ENCODE measurements at regions not wholly inside any gene's neighbourhood (a gene's known extent, or its start where the extent isn't known, plus 50 kb on each side); places are given as distances from the start of the nearest gene placed in this dataset.

- H3K4me1 Mint-ChIP-seq = no peaks in the 10 kb centered on the region
- H3K4me3 Mint-ChIP-seq = no peak overlapping the region
- H3K9me3 Mint-ChIP-seq = peaks cover 0 to 4% (median 0%) of the 10 kb centered on the region in 7 donors
- peaks cover 0 to 8% (median 4%) of the 10 kb centered on the region in 3 donors for H3K27me3 Mint-ChIP-seq
- no peak for DNase-seq
- no peaks in the 10 kb centered on the region for H3K36me3 Mint-ChIP-seq
- no peak overlapping the region for H3K27ac Mint-ChIP-seq
- ATAC-seq (ENCODE audit: low read depth in 2 of 2) = no peak
Measured at GRCh38 chr4:138301536-138301935, 59.4 kb upstream of the SLC7A11 start.

DNA sequence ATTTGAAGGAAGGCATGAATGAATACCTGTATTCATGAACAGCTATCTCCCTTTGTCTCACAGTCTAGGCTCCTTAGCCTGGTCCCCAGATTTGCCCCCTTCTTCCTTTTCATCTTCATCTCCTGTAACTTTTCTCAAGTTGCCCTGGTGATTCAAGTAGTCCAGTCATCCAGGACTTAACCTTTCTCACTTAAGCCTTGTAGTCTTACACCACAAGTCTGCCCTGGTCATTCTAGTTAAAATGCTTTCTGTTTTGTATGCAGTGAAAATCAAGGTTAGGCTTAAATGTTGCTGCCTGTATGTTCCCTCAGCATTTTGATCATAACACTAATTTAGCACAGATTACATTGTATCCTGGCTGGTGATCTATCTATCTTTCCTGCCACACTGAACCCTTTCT, 58.5 kb upstream of the SLC7A11 start:
- H3K27ac Mint-ChIP-seq = no peak overlapping the region
- peaks cover 0 to 4% (median 0%) of the 10 kb centered on the region in 7 donors for H3K9me3 Mint-ChIP-seq
- H3K27me3 Mint-ChIP-seq = peaks cover 0 to 8% (median 4%) of the 10 kb centered on the region in 3 donors
- ATAC-seq (ENCODE audit: low read depth in 2 of 2) = no peak
- H3K4me3 Mint-ChIP-seq = no peak overlapping the region
- H3K4me1 Mint-ChIP-seq = no peaks in the 10 kb centered on the region
- no peaks in the 10 kb centered on the region for H3K36me3 Mint-ChIP-seq
- no peak for DNase-seq

- Mint-ChIP-seq H3K27ac (no peak overlapping the region), H3K27me3 (peaks cover 3 to 8% (median 7%) of the 10 kb centered on the region in 3 donors), H3K4me3 (no peak overlapping the region), H3K4me1 (no peaks in the 10 kb centered on the region), H3K36me3 (no peaks in the 10 kb centered on the region), H3K9me3 (peaks cover 0 to 4% (median 0%) of the 10 kb centered on the region in 7 donors)
- DNase-seq (no peak), ATAC-seq (ENCODE audit: low read depth in 2 of 2) (no peak)
Measured at GRCh38 chr4:138299881-138300280, 57.7 kb upstream of the SLC7A11 start.

DNA sequence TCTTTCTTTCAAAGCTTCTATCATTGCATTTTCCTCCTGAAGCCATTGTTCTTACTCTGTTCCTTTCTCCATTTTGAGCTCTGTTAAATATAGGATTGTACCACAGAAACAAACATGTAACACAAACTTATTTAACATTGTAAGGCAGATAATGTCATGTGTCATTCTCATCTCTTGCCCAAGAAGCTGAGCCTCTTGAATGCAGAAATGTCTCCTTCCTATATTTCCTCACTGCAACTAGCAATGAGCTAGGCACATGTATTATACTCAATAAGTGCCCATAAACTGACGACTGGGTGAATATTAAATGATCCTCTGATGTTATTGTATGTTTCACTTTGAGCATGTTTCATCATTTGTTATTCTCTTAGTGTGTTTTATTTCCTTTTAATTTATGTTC, 56.7 kb upstream of the SLC7A11 start:
- Mint-ChIP-seq H3K27me3 (peaks cover 4 to 8% (median 7%) of the 10 kb centered on the region in 3 donors), H3K4me3 (no peak overlapping the region), H3K27ac (no peak overlapping the region), H3K36me3 (no peaks in the 10 kb centered on the region), H3K9me3 (peaks cover 0 to 4% (median 0%) of the 10 kb centered on the region in 7 donors), H3K4me1 (no peaks in the 10 kb centered on the region)
- no peak for ATAC-seq (ENCODE audit: low read depth in 2 of 2)
- no peak for DNase-seq

DNA sequence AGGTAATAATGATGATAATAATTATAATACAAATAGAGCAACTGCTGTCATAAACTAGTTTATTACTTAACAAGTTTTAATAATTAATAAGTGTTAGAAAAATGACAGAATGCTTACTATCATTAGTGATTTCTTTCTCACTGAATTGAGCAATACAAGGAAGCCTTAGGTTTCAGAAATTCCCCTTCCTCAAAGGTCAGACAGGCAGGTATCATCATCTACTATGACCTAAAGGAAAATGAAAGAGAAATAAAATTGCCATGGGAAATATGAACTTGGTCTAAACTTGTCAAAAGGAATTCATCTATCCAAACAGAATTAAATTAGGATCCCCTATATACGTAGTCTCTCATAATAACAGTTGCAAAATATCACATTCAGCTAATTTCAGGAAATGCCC, 56.3 kb upstream of the SLC7A11 start:
- DNase-seq = no peak
- Mint-ChIP-seq H3K4me3 (no peak overlapping the region), H3K9me3 (peaks cover 0 to 4% (median 0%) of the 10 kb centered on the region in 7 donors), H3K36me3 (no peaks in the 10 kb centered on the region), H3K4me1 (no peaks in the 10 kb centered on the region), H3K27me3 (peaks cover 4 to 8% (median 7%) of the 10 kb centered on the region in 3 donors), H3K27ac (no peak overlapping the region)
- no peak for ATAC-seq (ENCODE audit: low read depth in 2 of 2)

DNA sequence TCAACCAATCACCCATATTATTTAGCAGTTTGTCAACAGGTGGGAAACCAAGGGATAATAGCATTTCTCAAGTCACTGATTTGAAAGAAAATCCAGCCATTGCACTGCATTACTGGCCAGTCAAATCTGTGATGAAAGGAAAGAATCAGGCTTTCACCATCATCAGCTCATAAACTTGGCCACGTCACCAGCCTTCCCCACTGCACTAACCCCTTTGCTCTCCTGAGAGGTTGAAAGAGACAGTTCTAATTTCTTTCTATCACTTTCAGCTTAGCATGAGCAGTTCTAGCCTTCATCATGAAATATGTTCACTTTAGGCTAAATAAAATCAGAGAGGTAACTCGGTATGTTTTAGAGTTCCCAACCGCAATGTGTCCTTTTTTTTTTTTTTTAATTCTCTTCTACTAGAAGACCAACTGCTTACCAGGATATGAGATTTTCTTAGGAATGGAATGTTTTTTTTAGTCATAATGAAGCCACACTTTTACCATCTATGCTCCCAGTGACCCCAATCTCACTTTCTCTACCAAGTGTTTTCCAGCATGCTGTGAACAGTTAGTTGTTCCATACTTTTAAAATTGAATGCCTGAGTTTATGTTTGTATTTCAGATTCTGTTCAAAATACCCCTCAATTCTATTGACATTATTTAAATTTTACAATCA, 55.7 kb upstream of the SLC7A11 start:
- Mint-ChIP-seq H3K27ac (no peak overlapping the region), H3K9me3 (peaks cover 0 to 4% (median 0%) of the 10 kb centered on the region in 7 donors), H3K4me1 (no peaks in the 10 kb centered on the region), H3K27me3 (peaks cover 4 to 8% (median 7%) of the 10 kb centered on the region in 3 donors), H3K36me3 (no peaks in the 10 kb centered on the region), H3K4me3 (no peak overlapping the region)
- ATAC-seq (ENCODE audit: low read depth in 2 of 2) (no peak), DNase-seq (no peak)

GRCh38 chr4:138292321-138292720, 50.2 kb upstream of the SLC7A11 start:
- Mint-ChIP-seq H3K27ac (no peak overlapping the region), H3K4me3 (no peak overlapping the region), H3K27me3 (peaks cover 0 to 4% (median 3%) of the 10 kb centered on the region in 3 donors), H3K4me1 (no peaks in the 10 kb centered on the region), H3K9me3 (peaks cover 0 to 5% (median 0%) of the 10 kb centered on the region in 7 donors), H3K36me3 (no peaks in the 10 kb centered on the region)
- ATAC-seq (ENCODE audit: low read depth in 2 of 2) (no peak), DNase-seq (no peak)
